Fibroblast of villous mesenchyme (primary cell): ENCODE measurements at regions not wholly inside any gene's neighbourhood (a gene's known extent, or its start where the extent isn't known, plus 50 kb on each side); places are given as distances from the start of the nearest gene placed in this dataset.

Source experiments
- DNase-seq: peaks from one replicate; pipeline ENCODE4 v3.0.0-alpha.2; 2010; ENCODE audit warnings: low read depth
- H3K4me3 ChIP-seq: 2 replicates; pipeline ENCODE4 v1.5.1; 2011; ENCODE audit warnings: low read depth, mild to moderate bottlenecking, low read length
- CTCF ChIP-seq: IDR thresholded peaks from 2 replicates; pipeline ENCODE4 v1.5.1; 2012; ENCODE audit warnings: low read depth, mild to moderate bottlenecking, low read length; ENCODE audit not compliant: insufficient read depth

GRCh38 chr9:121558473-121558872, 58.8 kb upstream of the GGTA1 start:
- no peak for TF ChIP-seq CTCF
- H3K4me3 ChIP-seq: no peak overlapping the region
- no peak for DNase-seq

- DNase-seq: no peak
- TF ChIP-seq CTCF: no peak
- no peak overlapping the region for H3K4me3 ChIP-seq
These were observed 59.5 kb upstream of the GGTA1 start for GRCh38 chr9:121559183-121559582.

- TF ChIP-seq CTCF: no peak
- DNase-seq: no peak
These were observed 61.3 kb upstream of the GGTA1 start for GRCh38 chr9:121560921-121561320.

GRCh38 chr9:121561385-121562222, 62.0 kb upstream of the GGTA1 start:
- TF ChIP-seq CTCF: no peak
- no peak overlapping the region for H3K4me3 ChIP-seq
- DNase-seq: peak; percentile 26

More at GRCh38 chr9:121560921-121561320, 61.3 kb upstream of the GGTA1 start:
- no peak overlapping the region for H3K4me3 ChIP-seq

- H3K4me3 ChIP-seq: no peak overlapping the region
- no peak for TF ChIP-seq CTCF
- no peak for DNase-seq
These were observed 62.7 kb upstream of the GGTA1 start for GRCh38 chr9:121562301-121562700.

GRCh38 chr9:121563425-121563824, 63.8 kb upstream of the GGTA1 start:
- DNase-seq: no peak
- no peak overlapping the region for H3K4me3 ChIP-seq
- TF ChIP-seq CTCF: no peak

- H3K4me3 ChIP-seq: no peak overlapping the region
- DNase-seq: no peak
- TF ChIP-seq CTCF: no peak
These were observed 64.3 kb upstream of the GGTA1 start for GRCh38 chr9:121563881-121564460.
